ENCODE measurements at regions not wholly inside any gene's neighbourhood (a gene's known extent, or its start where the extent isn't known, plus 50 kb on each side); places are given as distances from the start of the nearest gene placed in this dataset.

GRCh38 chr4:23105759-23106370 is 413.1 kb downstream of the GBA3 start:
- Histone ChIP-seq H3K79me2 (ENCODE audit: control insufficient read depth, insufficient read depth, low read length) (no peaks in the 10 kb centered on the region), H3K4me3 (replicated peaks in 1 of 4; ENCODE audit: control extremely low read depth in 1 of 4, insufficient read depth in 1 of 4, low read depth in 3 of 4, low read length in 4 of 4) (no peak overlapping the region), H3K27ac (ENCODE audit: insufficient read depth, low read length) (no peak overlapping the region), H3K36me3 (ENCODE audit: control insufficient read depth, insufficient read depth, low read length) (no peaks in the 10 kb centered on the region), H2AFZ (ENCODE audit: low read length) (no peak overlapping the region), H3K9me3 (ENCODE audit: control insufficient read depth, insufficient read depth, low read depth, low read length) (no peaks in the 10 kb centered on the region), H3K4me1 (ENCODE audit: control insufficient read depth, extremely low read depth, insufficient read depth, low read length) (no peaks in the 10 kb centered on the region), H3K4me2 (ENCODE audit: extremely low read depth, insufficient read depth, low read length) (no peak overlapping the region), H3K27me3 (ENCODE audit: control insufficient read depth, insufficient read depth, low read length) (no peaks in the 10 kb centered on the region), H3K9ac (ENCODE audit: insufficient read depth, low read length) (no peak overlapping the region), H4K20me1 (ENCODE audit: control insufficient read depth, extremely low read depth, insufficient read depth, low read length) (no peaks in the 10 kb centered on the region)
- peak in 1 of 2 donors; percentile 4 for DNase-seq (ENCODE audit: low read depth in 2 of 2)
- TF ChIP-seq CTCF (conservative IDR thresholded peaks at IDR 0.05 in 1 of 2, IDR thresholded peaks at IDR 0.05 in 1 of 2; ENCODE audit: low read depth in 1 of 2, low read length in 2 of 2) (no peak), EZH2 (IDR thresholded peaks at IDR 0.05; ENCODE audit: low read length, missing control alignments) (no peak)

DNA sequence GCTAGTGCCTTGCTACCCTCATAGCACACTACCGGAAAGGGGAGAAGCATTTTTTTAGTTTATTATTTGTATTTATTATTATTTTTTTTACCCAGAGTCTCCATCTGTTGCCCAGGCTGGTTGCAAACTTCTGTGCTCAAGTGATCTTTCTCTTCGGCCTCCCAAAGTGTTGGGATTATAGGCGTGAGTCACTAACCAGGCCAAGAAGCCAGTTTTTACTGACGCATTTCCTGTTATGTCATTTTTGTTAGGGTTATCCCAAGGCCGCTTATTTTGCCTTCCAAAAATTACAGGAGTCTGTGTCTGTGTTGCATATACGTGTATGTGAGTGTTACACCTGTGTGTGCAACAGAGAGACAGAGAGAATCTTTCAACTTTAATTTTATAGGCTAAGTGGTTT is 404.5 kb downstream of the GBA3 start:
- Histone ChIP-seq H3K27me3 (ENCODE audit: control insufficient read depth, insufficient read depth, low read length) (no peaks in the 10 kb centered on the region), H3K4me3 (replicated peaks in 1 of 4; ENCODE audit: control extremely low read depth in 1 of 4, insufficient read depth in 1 of 4, low read depth in 3 of 4, low read length in 4 of 4) (no peak overlapping the region), H3K79me2 (ENCODE audit: control insufficient read depth, insufficient read depth, low read length) (no peaks in the 10 kb centered on the region), H2AFZ (ENCODE audit: low read length) (no peak overlapping the region), H4K20me1 (ENCODE audit: control insufficient read depth, extremely low read depth, insufficient read depth, low read length) (no peaks in the 10 kb centered on the region), H3K4me2 (ENCODE audit: extremely low read depth, insufficient read depth, low read length) (no peak overlapping the region), H3K9ac (ENCODE audit: insufficient read depth, low read length) (no peak overlapping the region), H3K4me1 (ENCODE audit: control insufficient read depth, extremely low read depth, insufficient read depth, low read length) (no peaks in the 10 kb centered on the region), H3K36me3 (ENCODE audit: control insufficient read depth, insufficient read depth, low read length) (no peaks in the 10 kb centered on the region), H3K27ac (ENCODE audit: insufficient read depth, low read length) (no peak overlapping the region), H3K9me3 (ENCODE audit: control insufficient read depth, insufficient read depth, low read depth, low read length) (no peaks in the 10 kb centered on the region)
- TF ChIP-seq CTCF (conservative IDR thresholded peaks at IDR 0.05 in 1 of 2, IDR thresholded peaks at IDR 0.05 in 1 of 2; ENCODE audit: low read depth in 1 of 2, low read length in 2 of 2): no peak
- no peak for TF ChIP-seq EZH2 (IDR thresholded peaks at IDR 0.05; ENCODE audit: low read length, missing control alignments)
- DNase-seq (ENCODE audit: low read depth in 2 of 2): peak; percentile 72 to 88

- no peak for DNase-seq (ENCODE audit: low read depth in 2 of 2)
- H3K79me2 ChIP-seq (ENCODE audit: control insufficient read depth, insufficient read depth, low read length): no peaks in the 10 kb centered on the region
- H2AFZ ChIP-seq (ENCODE audit: low read length): no peak overlapping the region
- H3K27ac ChIP-seq (ENCODE audit: insufficient read depth, low read length): no peak overlapping the region
- no peaks in the 10 kb centered on the region for H3K9me3 ChIP-seq (ENCODE audit: control insufficient read depth, insufficient read depth, low read depth, low read length)
- no peak for TF ChIP-seq CTCF (conservative IDR thresholded peaks at IDR 0.05 in 1 of 2, IDR thresholded peaks at IDR 0.05 in 1 of 2; ENCODE audit: low read depth in 1 of 2, low read length in 2 of 2)
- TF ChIP-seq EZH2 (IDR thresholded peaks at IDR 0.05; ENCODE audit: low read length, missing control alignments): no peak
- H4K20me1 ChIP-seq (ENCODE audit: control insufficient read depth, extremely low read depth, insufficient read depth, low read length): no peaks in the 10 kb centered on the region
- no peak overlapping the region for H3K9ac ChIP-seq (ENCODE audit: insufficient read depth, low read length)
- H3K36me3 ChIP-seq (ENCODE audit: control insufficient read depth, insufficient read depth, low read length): no peaks in the 10 kb centered on the region
- no peaks in the 10 kb centered on the region for H3K27me3 ChIP-seq (ENCODE audit: control insufficient read depth, insufficient read depth, low read length)
- no peak overlapping the region for H3K4me2 ChIP-seq (ENCODE audit: extremely low read depth, insufficient read depth, low read length)
- no peaks in the 10 kb centered on the region for H3K4me1 ChIP-seq (ENCODE audit: control insufficient read depth, extremely low read depth, insufficient read depth, low read length)
- no peak overlapping the region for H3K4me3 ChIP-seq (replicated peaks in 1 of 4; ENCODE audit: control extremely low read depth in 1 of 4, insufficient read depth in 1 of 4, low read depth in 3 of 4, low read length in 4 of 4)
Observed at GRCh38 chr4:23091711-23092110, 399.0 kb downstream of the GBA3 start.

All from fibroblast of lung (primary cell).